GM18867 (cell line): ENCODE measurements at regions not wholly inside any gene's neighbourhood (a gene's known extent, or its start where the extent isn't known, plus 50 kb on each side); places are given as distances from the start of the nearest gene placed in this dataset.

ENCODE experiments used
- ATAC-seq: cut with Tn5 transposase; IDR thresholded peaks from one replicate; pipeline ENCODE4 v1.9.1; 2021; ENCODE audit warnings: mild to moderate bottlenecking, moderate library complexity; ENCODE audit not compliant: unreplicated experiment

GRCh38 chr11:131186629-131187101, 183.8 kb upstream of the NTM start:
- peak; percentile 82 for ATAC-seq

DNA sequence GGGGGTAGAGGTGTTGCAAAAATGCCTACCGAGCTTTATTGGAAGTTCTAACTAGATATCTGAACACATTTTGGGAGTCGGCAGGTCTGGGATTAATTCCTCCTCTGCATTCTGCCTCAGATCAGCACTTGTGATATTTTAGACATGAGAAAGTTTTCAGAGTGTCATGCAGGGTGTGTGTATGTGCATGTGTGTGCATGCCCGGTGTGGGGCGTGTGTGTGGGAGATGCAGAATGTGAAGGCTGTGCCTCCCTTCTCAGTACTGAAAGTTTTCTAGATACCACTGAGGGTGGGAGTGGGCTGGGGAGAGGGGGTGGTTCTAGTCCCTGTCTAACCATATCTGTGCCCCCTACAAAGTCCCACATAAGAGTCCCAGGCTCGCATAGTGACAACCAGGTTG, 180.0 kb upstream of the NTM start:
- no peak for ATAC-seq

GRCh38 chr11:131191606-131192005, 178.8 kb upstream of the NTM start:
- no peak for ATAC-seq

GRCh38 chr11:131192628-131193027, 177.8 kb upstream of the NTM start:
- ATAC-seq, result no peak

- ATAC-seq, result no peak
Observed at GRCh38 chr11:131193031-131193501, 177.3 kb upstream of the NTM start.

- ATAC-seq, result no peak
Observed at GRCh38 chr11:131194726-131195125, 175.7 kb upstream of the NTM start.

- no peak for ATAC-seq
Observed at GRCh38 chr11:131195661-131196517, 174.5 kb upstream of the NTM start.

- no peak for ATAC-seq
Observed at GRCh38 chr11:131198161-131199014, 172.0 kb upstream of the NTM start.

DNA sequence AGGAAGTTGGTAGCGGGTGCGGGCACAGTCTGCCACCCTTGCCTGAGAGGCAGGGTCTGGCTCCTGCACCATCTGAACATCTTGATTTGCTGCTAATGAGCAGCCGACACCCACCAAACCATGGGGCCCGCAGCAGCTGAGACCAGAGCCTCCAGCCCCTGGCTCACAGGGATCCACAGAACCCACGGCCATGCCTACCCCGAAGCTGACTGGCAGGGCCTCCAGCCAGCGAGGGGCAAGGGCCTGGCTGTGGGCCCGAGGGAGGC, 171.5 kb upstream of the NTM start:
- no peak for ATAC-seq

- ATAC-seq, result no peak
Observed at GRCh38 chr11:131201674-131202073, 168.7 kb upstream of the NTM start.

DNA sequence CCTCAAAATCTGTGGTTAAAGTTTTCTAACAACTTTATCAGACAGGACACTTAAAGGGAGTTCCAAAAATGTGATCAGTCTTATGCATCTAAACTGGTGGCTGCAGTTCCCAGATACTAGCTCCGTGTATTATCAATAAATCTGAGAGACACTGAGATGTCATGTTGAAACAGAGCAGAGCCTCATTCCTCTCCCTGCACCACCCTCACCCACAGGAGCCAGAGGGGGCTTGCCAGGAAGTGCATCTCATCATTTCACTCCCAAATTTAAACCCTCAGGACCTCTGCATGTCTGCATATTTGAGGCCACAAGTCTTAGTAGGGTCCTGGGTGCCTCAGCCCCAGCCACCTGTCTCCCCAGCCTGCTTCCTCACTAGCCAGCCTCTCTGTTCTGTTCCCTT, 167.4 kb upstream of the NTM start:
- ATAC-seq, result no peak

- no peak for ATAC-seq
Observed at GRCh38 chr11:131204282-131204681, 166.1 kb upstream of the NTM start.

- no peak for ATAC-seq
Observed at GRCh38 chr11:131204765-131205380, 165.5 kb upstream of the NTM start.

- no peak for ATAC-seq
Observed at GRCh38 chr11:131206671-131207070, 163.7 kb upstream of the NTM start.

DNA sequence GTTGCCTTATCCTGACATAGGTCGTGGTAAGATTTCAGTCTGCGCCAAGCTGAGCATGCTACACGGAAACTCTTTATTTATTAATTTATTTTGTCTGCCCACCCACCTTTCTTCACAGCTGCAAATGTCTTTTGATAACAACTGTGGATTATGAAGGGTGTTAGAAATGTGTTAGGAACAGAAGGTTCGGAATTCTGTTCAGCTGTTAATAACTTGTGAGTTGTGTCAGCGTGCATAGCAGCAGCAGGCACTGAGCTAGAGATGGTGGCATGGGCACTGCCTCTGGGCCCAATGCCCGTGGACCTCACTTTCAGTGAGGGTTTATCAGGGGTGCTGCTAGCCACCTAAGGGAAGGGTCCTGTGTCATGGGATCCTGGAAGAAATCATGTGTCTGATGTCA, 162.5 kb upstream of the NTM start:
- ATAC-seq, result no peak

DNA sequence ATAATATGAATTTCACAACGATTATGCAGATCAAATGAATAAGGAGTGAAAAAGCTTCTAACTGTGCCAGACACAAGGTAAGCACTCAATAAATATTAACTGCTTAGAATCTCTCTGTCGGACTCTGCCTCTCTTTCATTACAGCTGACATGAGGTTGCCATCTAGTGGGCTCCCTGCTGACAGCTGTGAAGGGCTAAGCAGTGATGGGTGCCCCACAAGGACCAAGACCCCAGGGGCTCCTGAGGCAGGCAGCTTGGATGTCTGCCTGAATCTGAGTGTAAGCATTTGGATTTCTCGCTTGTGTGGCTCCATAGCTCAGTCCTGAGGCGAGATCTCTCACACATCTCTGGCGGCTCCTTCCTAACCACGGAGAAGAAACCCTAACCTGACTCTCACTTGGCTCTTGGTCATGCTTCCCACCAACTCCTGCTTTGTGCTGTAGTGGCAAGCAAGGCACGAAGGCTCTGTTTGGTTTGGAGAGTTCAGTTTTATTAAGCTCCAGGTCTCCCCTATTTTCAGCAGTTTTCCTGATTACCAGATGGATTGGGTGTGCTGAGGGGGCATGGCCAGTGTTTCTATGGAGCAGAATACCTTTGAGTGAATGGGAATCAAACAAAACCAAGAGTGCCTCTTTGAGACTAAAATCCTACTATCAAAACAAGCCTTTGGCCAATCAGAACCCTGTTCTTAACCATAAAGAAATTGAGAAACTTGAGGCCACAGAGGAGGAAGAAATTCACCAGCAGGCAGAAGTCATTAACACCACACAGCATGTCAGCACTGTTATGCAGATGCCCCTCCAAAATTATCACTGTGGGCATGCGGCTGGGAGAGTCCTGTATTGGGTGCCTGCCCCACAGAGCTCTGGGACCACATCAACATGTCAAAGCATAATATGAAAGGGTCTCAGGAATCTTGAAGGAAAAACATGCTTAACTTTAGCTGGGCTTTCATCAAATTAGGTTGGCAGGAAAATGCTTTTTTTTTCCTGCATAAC, 152.8 kb upstream of the NTM start:
- no peak for ATAC-seq

DNA sequence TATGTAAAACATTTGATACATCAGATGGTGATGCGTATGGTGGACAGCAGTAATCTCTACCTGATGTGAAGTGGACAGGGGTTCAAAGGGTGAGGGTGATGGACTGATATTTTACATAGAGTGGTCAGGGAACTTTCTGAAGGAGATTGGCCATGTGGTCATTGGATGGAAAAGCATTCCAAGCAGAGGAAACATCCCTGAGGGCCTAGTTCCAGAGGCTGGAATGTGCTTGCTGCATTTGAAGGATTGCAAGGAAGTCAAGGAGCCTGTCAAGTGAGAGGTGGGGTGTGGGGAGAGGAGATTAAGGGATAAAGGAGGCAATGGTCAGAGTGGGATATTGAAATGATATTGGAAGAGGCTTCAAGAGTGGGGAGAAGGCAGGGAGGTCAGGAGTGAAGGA, 151.9 kb upstream of the NTM start:
- ATAC-seq, result no peak

DNA sequence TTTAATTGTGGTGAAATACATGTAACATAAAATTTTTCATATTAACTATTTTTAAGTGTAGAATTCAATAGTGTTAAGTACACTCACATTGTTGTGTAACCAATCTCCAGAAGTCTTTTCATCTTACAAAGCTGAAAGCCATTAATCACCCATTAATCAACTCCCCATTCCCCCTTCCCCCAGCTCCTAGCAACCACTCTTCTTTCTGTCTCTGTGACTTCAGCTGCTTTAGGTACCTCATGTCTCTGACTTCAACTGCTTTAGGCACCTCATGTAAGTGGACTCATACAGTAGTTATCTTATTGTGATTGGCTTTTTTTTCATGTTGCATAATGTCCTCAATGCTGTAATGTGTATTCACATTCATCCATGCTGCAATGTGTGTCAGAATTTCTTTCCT, 150.8 kb upstream of the NTM start:
- no peak for ATAC-seq

DNA sequence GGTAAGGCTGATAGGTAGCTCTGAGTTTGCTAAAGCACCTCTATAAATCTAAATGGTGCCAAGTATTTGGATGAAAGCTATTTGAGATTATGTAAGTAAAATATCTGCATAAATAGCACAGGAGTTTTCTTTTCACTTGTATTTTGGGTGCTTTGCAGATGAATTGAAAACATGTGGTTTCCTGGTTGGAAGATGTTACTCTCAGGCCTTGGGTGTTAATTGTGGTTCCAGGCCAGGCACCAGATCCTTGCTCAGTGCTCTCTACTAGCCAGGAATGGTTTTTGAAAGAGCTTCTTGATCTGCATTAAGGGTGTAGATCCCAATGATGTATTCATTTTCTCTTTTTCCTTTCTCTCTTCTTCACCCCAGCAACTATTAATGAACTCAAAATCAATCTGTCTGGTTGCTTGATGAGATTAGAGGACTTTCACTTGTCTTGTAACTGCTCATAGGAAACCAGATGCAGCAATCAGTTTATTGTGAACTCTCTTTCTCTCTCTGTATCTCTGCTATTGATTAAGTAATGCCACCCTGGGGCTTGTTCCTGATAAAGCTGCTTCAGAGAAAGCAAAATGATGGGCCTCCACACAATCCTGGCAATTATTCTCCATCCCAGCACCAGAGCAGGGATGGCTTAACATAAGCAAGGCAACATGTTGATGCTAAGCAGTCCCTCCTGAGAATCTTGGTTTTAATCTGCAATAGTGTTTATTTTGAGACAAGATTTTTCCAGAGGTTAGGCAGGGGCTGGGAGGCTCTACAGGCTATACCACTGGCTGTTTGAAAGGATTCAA, 147.0 kb upstream of the NTM start:
- ATAC-seq, result no peak

- no peak for ATAC-seq
Observed at GRCh38 chr11:131228378-131228777, 142.0 kb upstream of the NTM start.
